ENCODE measurements at regions not wholly inside any gene's neighbourhood (a gene's known extent, or its start where the extent isn't known, plus 50 kb on each side); places are given as distances from the start of the nearest gene placed in this dataset.

DNA sequence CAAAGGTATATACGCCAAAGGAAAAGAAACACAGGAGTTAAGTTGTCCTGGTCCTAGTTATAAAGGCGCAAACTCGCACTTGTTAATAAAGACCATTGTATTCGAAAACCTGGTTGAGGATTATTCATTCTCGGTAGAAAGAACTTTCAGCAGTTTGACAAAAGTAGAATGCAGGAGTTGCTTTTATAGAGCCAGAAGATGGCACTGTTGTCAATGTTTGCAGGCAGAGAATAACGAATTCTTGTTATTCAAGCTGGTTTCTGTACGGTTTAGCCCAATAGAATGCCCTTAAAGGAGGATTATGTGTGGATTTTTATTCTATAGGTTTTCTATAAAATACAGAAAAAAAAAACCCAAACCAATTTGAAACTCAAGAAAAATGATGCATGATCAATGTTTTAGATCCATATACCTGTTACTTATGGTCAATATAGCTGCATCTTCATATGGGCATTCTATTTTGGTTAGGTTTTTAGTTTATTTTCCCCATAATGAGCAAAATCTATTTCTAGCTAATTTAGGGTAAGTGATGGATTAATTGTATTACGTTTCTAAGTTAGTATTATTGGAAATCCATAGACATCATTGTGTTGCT is 510.3 kb downstream of the PLCL1 start:
- Histone ChIP-seq H3K4me3 (ENCODE audit: insufficient read depth, low read depth, low read length, poor library complexity, severe bottlenecking) (no peak overlapping the region), H3K9me3 (ENCODE audit: control insufficient read depth, low read length) (no peaks in the 10 kb centered on the region), H3K4me1 (ENCODE audit: control insufficient read depth, insufficient read depth, low read length, poor library complexity, severe bottlenecking) (no peaks in the 10 kb centered on the region), H3K27ac (ENCODE audit: insufficient read depth, low read length, poor library complexity, severe bottlenecking) (no peak overlapping the region), H3K36me3 (ENCODE audit: control insufficient read depth, insufficient read depth, low read length) (no peaks in the 10 kb centered on the region), H3K27me3 (replicated peaks; ENCODE audit: control insufficient read depth, insufficient read depth, low read length, poor library complexity, severe bottlenecking) (no peaks in the 10 kb centered on the region)
- no peak for DNase-seq

DNA sequence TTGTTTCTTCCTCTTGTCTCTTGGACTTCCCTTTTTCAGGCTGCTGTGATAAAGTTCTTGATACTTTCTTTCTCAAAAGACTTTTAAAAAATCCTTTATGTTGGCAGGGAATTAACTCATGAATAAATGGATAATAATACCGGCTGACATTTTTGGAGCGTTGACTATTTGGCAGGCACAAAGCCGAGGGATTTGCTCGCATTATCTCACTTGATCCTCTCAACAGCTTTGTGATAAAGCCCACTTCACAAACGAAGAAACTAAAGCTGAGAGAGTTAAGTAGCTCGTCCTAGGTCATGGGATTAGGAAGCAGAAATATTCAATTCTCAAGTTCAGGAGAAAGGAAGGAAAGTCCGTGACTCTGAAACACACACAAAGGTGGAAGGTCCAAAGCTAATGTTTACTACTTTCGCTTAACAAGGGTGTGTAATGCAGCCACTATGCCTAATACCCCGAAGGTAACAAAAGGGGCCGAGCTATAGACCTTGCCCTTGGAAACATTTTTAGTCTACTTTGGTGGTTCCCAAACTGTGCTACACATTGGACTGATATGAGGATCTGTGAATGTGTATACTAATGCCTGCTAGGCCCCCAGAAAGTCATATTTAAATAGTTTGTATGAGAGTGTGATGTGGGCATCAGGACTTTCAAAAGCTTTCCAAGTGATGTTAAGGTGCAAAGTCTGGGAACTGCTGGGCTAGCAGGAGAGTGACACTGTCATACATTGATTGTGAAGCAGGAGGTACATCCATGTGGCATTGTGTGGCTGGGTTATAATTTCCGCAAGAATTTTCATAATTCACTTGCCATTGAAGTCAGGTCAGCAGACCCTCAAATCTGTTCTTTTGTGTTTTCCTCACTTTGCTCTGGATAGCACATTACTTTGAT is 508.4 kb downstream of the PLCL1 start:
- Histone ChIP-seq H3K27ac (ENCODE audit: insufficient read depth, low read length, poor library complexity, severe bottlenecking) (no peak overlapping the region), H3K36me3 (ENCODE audit: control insufficient read depth, insufficient read depth, low read length) (no peaks in the 10 kb centered on the region), H3K4me1 (ENCODE audit: control insufficient read depth, insufficient read depth, low read length, poor library complexity, severe bottlenecking) (no peaks in the 10 kb centered on the region), H3K27me3 (replicated peaks; ENCODE audit: control insufficient read depth, insufficient read depth, low read length, poor library complexity, severe bottlenecking) (no peaks in the 10 kb centered on the region), H3K9me3 (ENCODE audit: control insufficient read depth, low read length) (no peaks in the 10 kb centered on the region), H3K4me3 (ENCODE audit: insufficient read depth, low read depth, low read length, poor library complexity, severe bottlenecking) (no peak overlapping the region)
- no peak for DNase-seq

DNA sequence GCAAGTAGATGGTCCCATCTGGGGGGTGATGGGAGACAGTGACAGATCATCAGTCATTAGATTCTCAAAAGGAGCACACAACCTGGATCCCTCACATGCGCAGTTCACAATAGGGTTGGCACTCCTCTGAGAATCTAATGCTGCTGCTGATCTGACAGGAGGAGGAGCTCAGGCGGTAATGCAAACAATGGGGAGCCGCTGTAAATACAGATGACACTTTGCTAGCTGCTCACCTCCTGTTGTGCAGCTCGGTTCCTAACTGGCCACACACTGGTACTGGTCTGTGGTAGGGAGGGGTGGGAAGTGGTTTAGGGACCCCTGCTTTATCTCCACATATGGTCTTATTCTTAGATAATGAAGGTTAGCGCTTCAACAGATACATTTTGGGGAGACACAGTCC is 506.6 kb downstream of the PLCL1 start:
- H3K27me3 ChIP-seq (replicated peaks; ENCODE audit: control insufficient read depth, insufficient read depth, low read length, poor library complexity, severe bottlenecking), result no peaks in the 10 kb centered on the region
- DNase-seq, result no peak
- H3K27ac ChIP-seq (ENCODE audit: insufficient read depth, low read length, poor library complexity, severe bottlenecking), result no peak overlapping the region
- no peaks in the 10 kb centered on the region for H3K9me3 ChIP-seq (ENCODE audit: control insufficient read depth, low read length)
- no peaks in the 10 kb centered on the region for H3K4me1 ChIP-seq (ENCODE audit: control insufficient read depth, insufficient read depth, low read length, poor library complexity, severe bottlenecking)
- H3K36me3 ChIP-seq (ENCODE audit: control insufficient read depth, insufficient read depth, low read length), result no peaks in the 10 kb centered on the region
- H3K4me3 ChIP-seq (ENCODE audit: insufficient read depth, low read depth, low read length, poor library complexity, severe bottlenecking), result no peak overlapping the region

DNA sequence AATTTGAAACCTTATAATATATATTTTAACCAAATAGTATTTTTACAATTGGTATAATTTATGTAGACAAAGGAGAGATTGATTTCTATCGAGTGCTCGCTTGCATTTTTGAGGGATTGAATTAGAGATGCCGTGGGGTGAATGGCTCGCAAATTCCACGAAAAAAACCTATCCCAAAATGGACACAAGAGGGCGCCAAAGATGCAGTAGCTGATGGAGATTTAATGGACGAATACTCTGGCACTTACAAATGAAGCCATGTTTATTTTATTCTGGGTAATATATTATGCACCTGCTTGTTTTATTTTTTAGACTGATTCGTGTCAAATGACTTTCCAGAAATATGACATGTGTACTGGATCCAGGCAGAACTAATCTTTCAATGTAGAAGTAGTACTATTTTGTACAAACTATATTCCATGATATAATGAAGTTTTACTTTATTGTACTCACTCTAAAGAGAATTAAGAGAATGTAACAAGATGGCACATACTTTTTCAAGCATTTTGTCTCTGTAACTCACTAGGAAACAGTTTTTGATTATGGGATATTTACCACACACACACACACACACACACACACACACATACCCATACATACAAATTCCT is 505.4 kb downstream of the PLCL1 start:
- H3K27me3 ChIP-seq (replicated peaks; ENCODE audit: control insufficient read depth, insufficient read depth, low read length, poor library complexity, severe bottlenecking), result no peaks in the 10 kb centered on the region
- DNase-seq, result peak; percentile 3 to 25 (median 5)
- H3K4me3 ChIP-seq (ENCODE audit: insufficient read depth, low read depth, low read length, poor library complexity, severe bottlenecking), result no peak overlapping the region
- H3K9me3 ChIP-seq (ENCODE audit: control insufficient read depth, low read length), result no peaks in the 10 kb centered on the region
- no peak overlapping the region for H3K27ac ChIP-seq (ENCODE audit: insufficient read depth, low read length, poor library complexity, severe bottlenecking)
- H3K36me3 ChIP-seq (ENCODE audit: control insufficient read depth, insufficient read depth, low read length), result no peaks in the 10 kb centered on the region
- H3K4me1 ChIP-seq (ENCODE audit: control insufficient read depth, insufficient read depth, low read length, poor library complexity, severe bottlenecking), result no peaks in the 10 kb centered on the region

DNA sequence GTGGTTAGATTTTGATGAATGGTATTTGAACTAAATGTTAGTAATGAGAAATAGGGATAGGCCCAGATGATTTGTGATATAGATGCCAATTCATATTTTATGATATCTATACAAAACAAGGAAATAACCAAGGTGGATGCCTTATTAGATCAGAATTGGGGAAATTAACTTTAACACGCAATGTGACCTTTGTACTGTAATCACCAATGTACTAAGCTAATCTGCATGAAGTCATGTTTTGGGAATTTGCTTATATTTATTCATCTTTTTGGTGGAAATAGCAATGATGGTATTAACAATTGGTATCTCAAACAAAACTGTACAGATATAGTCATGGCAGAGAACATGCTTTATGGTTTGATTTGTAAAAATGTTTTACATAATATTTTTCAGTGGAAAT is 504.7 kb downstream of the PLCL1 start:
- Histone ChIP-seq H3K27me3 (replicated peaks; ENCODE audit: control insufficient read depth, insufficient read depth, low read length, poor library complexity, severe bottlenecking) (no peaks in the 10 kb centered on the region), H3K4me3 (ENCODE audit: insufficient read depth, low read depth, low read length, poor library complexity, severe bottlenecking) (no peak overlapping the region), H3K27ac (ENCODE audit: insufficient read depth, low read length, poor library complexity, severe bottlenecking) (no peak overlapping the region), H3K4me1 (ENCODE audit: control insufficient read depth, insufficient read depth, low read length, poor library complexity, severe bottlenecking) (no peaks in the 10 kb centered on the region), H3K9me3 (ENCODE audit: control insufficient read depth, low read length) (no peaks in the 10 kb centered on the region), H3K36me3 (ENCODE audit: control insufficient read depth, insufficient read depth, low read length) (no peaks in the 10 kb centered on the region)
- DNase-seq, result no peak

DNA sequence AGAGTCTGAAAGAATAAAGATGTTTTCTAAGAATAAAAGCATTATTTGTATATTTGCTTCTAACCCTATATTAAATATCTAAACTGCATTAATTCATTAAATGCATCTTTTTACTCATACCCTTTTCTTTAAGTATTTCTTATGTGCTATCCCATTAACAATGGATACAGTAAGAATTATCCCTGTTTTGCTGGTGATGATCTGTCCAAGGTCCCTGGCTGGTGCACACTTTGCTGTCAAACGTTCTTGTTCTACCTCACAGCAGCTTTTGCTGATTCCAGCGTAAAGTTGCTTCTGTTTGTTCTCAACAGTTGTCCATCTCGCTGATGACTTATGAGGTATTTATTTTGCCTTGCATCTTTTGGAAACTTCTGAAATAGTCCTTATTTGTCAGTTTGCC is 504.0 kb downstream of the PLCL1 start:
- no peaks in the 10 kb centered on the region for H3K9me3 ChIP-seq (ENCODE audit: control insufficient read depth, low read length)
- no peak overlapping the region for H3K27ac ChIP-seq (ENCODE audit: insufficient read depth, low read length, poor library complexity, severe bottlenecking)
- no peaks in the 10 kb centered on the region for H3K27me3 ChIP-seq (replicated peaks; ENCODE audit: control insufficient read depth, insufficient read depth, low read length, poor library complexity, severe bottlenecking)
- DNase-seq, result no peak
- no peaks in the 10 kb centered on the region for H3K4me1 ChIP-seq (ENCODE audit: control insufficient read depth, insufficient read depth, low read length, poor library complexity, severe bottlenecking)
- H3K36me3 ChIP-seq (ENCODE audit: control insufficient read depth, insufficient read depth, low read length), result no peaks in the 10 kb centered on the region
- no peak overlapping the region for H3K4me3 ChIP-seq (ENCODE audit: insufficient read depth, low read depth, low read length, poor library complexity, severe bottlenecking)

DNA sequence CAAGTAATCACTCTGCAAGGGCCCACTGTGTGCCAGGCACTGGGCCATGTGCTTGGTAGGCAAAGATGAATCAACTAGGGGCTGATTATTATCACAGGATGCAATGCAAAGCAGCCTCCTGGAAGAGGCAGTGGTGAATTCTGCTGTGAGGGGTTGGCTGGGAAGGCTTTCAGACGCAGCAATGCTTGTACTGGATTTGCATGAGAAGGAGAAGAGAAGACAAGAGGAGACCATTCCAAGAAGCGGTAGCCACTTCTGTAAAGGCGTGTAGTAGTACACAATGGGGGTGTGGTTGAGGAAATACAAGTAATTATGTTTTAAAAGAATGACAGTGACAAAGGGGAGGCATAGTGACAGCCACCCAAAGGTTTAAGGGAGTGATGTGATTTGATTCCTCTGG is 502.7 kb downstream of the PLCL1 start:
- Histone ChIP-seq H3K4me3 (ENCODE audit: insufficient read depth, low read depth, low read length, poor library complexity, severe bottlenecking) (no peak overlapping the region), H3K36me3 (ENCODE audit: control insufficient read depth, insufficient read depth, low read length) (no peaks in the 10 kb centered on the region), H3K4me1 (ENCODE audit: control insufficient read depth, insufficient read depth, low read length, poor library complexity, severe bottlenecking) (no peaks in the 10 kb centered on the region), H3K27me3 (replicated peaks; ENCODE audit: control insufficient read depth, insufficient read depth, low read length, poor library complexity, severe bottlenecking) (no peaks in the 10 kb centered on the region), H3K27ac (ENCODE audit: insufficient read depth, low read length, poor library complexity, severe bottlenecking) (no peak overlapping the region), H3K9me3 (ENCODE audit: control insufficient read depth, low read length) (no peaks in the 10 kb centered on the region)
- no peak for DNase-seq

DNA sequence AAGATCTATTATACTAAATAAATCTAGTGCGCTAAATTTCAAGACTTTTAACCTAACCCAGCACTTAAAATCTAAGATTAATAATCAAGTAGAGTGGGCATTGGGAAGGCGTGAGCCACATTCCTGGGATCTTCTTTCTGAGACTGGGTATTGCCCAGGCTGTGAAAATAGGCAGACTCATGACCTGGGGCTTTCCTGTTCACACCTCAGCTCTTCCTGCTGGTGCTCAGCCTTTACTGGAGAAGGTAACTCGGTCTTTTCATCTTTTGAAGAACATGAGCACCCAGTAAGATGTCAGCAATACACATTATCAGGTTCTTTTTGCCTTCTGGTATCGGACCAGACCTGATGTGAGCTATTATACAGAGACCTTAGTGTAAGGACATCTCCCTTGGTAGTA is 500.5 kb downstream of the PLCL1 start:
- Histone ChIP-seq H3K36me3 (ENCODE audit: control insufficient read depth, insufficient read depth, low read length) (no peaks in the 10 kb centered on the region), H3K4me1 (ENCODE audit: control insufficient read depth, insufficient read depth, low read length, poor library complexity, severe bottlenecking) (no peaks in the 10 kb centered on the region), H3K9me3 (ENCODE audit: control insufficient read depth, low read length) (no peaks in the 10 kb centered on the region), H3K4me3 (ENCODE audit: insufficient read depth, low read depth, low read length, poor library complexity, severe bottlenecking) (no peak overlapping the region), H3K27ac (ENCODE audit: insufficient read depth, low read length, poor library complexity, severe bottlenecking) (no peak overlapping the region), H3K27me3 (replicated peaks; ENCODE audit: control insufficient read depth, insufficient read depth, low read length, poor library complexity, severe bottlenecking) (no peaks in the 10 kb centered on the region)
- no peak for DNase-seq

DNA sequence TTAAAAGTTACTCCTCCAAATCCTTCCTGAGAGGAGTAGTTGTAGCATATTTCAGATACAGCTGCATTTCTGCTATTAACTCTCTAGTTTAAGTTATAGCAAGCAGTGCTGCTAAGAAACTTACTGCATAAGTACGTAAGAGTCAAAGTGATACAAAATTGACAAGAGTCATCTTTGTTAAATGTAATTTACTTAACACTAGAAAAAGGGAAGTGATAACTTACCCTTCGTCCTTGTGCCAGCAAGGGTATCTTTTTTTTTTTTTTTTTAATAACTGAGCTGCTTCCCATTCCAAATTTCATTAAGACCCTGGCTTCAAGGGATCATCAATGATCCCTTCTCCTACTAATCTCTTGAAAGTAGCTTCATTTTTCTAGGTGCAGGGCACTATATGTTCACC is 493.0 kb downstream of the PLCL1 start:
- Histone ChIP-seq H3K27ac (ENCODE audit: insufficient read depth, low read length, poor library complexity, severe bottlenecking) (no peak overlapping the region), H3K36me3 (ENCODE audit: control insufficient read depth, insufficient read depth, low read length) (no peaks in the 10 kb centered on the region), H3K9me3 (ENCODE audit: control insufficient read depth, low read length) (no peaks in the 10 kb centered on the region), H3K4me1 (ENCODE audit: control insufficient read depth, insufficient read depth, low read length, poor library complexity, severe bottlenecking) (no peaks in the 10 kb centered on the region), H3K27me3 (replicated peaks; ENCODE audit: control insufficient read depth, insufficient read depth, low read length, poor library complexity, severe bottlenecking) (peaks cover 4% of the 10 kb centered on the region), H3K4me3 (ENCODE audit: insufficient read depth, low read depth, low read length, poor library complexity, severe bottlenecking) (no peak overlapping the region)
- no peak for DNase-seq

DNA sequence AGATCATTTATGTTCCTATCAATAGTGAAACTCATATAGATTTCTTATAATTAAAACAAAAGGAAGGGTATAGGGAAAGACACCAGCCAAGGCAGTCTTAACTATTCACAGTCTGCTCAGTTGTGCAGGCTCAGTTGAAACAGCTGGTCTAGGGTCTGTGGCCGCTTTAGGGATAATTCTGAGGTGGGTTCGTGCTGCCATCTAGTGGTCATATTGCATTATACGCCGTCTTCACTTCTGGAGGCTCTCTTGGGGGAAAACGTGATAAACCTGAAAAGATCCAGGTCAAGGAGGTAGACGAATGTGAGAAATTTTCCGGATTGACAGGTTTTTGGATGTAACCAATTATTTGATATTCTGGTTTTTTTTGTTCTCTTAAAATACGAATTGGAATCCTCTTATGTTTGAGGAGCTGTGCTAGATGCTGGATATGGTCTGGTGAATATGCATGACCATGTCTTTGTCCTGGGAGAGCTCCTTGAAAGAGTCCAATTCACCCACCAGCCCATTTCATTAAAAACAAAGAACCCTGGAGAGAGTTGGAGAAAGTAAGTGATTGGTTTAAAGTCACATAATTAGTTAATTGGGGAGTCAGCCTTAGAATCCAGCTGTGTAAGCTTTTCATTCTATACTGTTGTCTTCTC is 492.4 kb downstream of the PLCL1 start:
- Histone ChIP-seq H3K27ac (ENCODE audit: insufficient read depth, low read length, poor library complexity, severe bottlenecking) (no peak overlapping the region), H3K9me3 (ENCODE audit: control insufficient read depth, low read length) (no peaks in the 10 kb centered on the region), H3K36me3 (ENCODE audit: control insufficient read depth, insufficient read depth, low read length) (no peaks in the 10 kb centered on the region), H3K4me1 (ENCODE audit: control insufficient read depth, insufficient read depth, low read length, poor library complexity, severe bottlenecking) (no peaks in the 10 kb centered on the region), H3K27me3 (replicated peaks; ENCODE audit: control insufficient read depth, insufficient read depth, low read length, poor library complexity, severe bottlenecking) (peaks cover 4% of the 10 kb centered on the region), H3K4me3 (ENCODE audit: insufficient read depth, low read depth, low read length, poor library complexity, severe bottlenecking) (no peak overlapping the region)
- DNase-seq, result peak; percentile 9 to 31 (median 12)

Measured in effector memory CD4-positive, alpha-beta T cell (primary cell).